DMS153 (cell line): ENCODE measurements at regions not wholly inside any gene's neighbourhood (a gene's known extent, or its start where the extent isn't known, plus 50 kb on each side); places are given as distances from the start of the nearest gene placed in this dataset.
"Not testable (repeated sequence)": the region's sequence is repeated elsewhere in the genome, so short reads cannot be mapped to it uniquely, and the experiment has no call there.

ENCODE experiments used
- DNase-seq: peaks from one replicate; lab custom pipeline; 2025; lab: John Stamatoyannopoulos, UW

DNA sequence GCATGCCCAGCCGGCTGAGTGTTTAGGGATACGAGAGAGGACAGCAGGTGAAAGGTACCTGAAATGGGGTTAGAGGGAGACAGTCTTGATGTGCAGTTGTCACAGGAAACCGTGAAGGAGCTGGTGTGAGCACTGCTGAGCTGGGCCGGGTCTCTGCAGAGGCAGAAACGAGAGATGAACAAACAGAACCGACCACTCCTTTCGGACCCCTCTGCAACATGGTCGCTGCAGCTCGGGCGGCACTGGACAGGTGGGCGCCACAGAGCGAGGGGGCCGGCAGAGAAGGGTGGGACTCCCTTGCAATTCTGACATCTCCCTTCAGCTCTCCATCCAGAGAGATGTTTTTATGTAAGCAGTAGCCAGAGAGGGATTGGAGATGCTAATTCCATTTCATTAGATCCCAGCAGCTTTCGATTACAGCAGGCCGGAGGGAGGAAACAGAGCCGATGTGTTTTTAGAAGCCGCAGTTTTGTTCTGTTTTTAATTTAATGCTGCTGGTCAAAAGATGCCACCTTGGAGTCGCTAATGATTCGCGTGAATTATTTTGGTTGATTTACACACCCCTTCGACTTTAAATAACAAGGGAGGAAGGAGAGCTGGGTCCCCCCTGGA lies 86.3 kb upstream of the RPL38 start:
- DNase-seq = no peak

DNA sequence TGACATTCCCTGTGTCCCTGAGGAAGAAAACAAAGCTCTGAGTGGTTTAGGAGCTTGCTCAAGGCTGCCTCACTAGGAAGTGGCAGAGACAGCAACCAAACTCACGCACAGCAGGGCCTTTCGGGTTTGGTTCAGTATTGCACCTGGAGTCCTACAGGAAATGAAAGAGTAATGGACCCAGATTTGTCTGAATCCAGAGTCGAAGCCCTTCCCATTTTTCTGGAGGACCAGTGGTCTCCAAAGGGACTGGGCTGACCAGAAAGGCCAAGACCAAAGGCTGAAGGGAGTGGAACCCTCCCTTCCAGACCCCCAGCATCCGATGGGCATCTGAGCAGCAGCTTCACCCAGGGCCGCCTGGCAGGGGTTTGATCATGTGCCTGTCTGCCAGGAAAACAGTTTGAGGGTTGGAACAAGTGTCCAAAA lies 85.5 kb upstream of the RPL38 start:
- no peak for DNase-seq

DNA sequence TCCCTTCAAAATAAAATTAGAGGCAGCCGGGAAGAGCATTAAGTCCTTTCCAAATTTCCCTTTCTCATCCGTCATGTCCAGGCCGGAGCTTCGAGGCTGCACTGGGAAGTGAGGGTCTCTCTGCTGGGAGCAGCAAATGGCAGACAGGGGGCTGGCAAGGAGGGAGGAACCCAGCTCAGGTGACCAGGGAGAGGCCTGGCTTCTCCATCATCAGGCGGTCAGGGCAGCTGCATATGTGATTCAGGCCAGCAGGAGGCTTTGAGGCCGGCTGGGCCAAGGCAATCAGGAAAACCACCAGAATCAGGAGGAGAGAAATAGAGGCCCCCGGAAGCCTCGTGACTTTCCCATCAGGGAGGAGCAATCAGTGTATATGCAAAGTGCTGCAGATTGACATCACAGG lies 85.0 kb upstream of the RPL38 start:
- DNase-seq = no peak

DNA sequence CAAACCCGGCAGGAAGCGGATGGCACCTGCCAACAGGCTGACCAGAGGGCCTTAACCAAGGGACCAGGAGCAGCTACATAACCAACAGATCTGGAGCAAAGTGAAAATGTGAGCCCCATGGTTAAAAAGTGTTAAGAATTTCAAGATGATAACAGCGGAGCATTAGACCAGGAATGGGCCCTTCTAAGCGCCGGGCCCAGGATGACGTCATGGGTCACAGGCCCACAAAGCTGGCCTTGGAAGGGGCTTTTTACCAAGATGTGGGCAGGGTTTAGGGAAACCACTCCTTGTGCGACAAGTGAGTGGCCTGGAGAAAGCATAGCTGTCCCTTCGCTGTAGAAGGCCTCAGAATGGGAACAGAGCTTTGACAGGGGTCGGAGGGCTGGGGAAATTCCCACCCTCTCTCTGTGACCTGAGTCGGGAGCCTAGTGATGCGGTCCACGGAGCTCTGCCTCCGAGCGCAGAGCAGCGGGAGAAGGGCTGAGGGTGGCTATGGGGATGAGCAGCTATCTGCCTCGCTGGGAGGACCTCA lies 84.4 kb upstream of the RPL38 start:
- no peak for DNase-seq

DNA sequence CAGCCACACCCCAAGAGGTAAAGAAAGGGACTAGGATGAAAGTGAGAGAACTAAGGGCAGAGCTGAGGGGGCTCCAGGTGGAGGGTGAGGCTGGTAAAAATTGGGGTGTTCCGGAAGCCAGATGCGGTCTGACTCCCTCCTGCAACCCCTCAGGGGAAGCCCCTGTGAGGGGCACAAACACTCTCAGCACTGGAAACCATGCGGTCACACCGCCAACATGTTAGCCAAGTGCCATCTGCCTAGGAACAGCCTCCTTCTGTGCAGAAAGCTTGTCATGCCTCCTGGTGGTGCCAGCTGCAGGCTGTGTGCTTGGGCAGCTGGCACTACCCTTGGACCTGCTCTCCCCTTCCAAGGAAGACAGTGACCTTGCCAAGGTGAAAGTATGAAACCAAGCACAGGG lies 83.5 kb upstream of the RPL38 start:
- DNase-seq = no peak

DNA sequence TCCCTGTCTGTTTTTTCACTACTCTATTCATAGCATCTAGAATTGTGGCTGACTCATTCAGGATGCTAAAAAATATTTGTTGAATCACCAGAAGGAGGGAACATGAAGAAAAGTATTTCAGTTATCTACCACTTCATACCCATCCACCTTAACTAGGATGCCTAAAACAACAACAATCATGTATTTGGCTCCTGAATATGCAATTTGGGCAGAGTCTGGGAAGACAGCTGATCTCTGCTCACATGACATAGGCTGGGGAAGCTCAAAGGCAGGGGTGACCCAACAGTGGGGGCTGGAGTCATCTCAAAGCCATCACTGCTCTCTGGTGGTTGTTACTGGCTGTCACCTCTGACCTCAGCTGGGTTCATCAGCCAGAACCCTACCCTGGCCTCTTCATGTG lies 80.1 kb upstream of the RPL38 start:
- no peak for DNase-seq

DNA sequence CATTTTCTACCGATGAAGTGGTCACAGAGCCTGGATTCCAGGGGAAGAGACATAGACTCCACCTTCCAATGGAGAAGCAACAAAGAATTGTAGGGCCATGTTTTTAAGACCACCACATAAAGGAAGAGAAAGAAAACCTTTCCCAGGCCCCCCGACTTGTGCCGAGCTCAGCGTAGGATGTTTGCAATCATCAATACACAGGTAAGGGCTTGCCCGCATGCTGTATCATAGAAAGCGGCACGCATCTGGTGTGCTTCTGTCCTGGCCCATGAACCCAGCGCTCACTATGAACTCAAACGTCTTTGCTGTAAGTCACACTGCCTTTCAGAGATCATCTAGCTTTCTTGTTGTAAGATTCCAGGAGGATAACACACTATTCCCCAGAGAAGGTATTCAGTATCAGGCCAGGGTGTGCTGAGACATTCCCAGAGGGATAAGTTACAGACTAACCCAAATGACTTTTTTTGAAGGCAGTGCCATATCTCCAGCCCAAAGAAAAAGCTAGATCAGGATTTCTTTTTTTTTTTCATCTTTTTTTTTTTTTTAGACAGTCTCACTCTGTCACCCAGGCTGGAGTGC lies 79.5 kb upstream of the RPL38 start:
- no peak for DNase-seq

DNA sequence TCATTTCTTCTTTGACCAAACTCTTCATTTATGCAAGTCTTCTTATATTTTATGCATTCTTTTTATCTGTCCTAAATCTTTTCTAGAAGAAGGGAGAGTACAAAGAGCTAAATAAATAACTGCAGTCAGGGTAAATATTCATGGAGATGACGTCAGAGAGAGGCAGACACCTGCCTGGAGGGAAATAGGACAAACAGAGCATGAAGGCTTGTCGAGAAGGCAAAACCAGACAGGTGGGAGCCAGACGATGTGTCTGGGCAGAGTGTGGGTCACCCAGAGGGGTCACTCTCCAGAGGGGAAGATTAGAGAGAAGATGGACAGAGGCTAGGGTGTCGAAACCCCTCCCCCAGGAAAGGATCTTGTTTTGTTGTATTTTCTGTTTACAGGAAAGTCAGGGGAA lies 78.3 kb upstream of the RPL38 start:
- peak; percentile 47 for DNase-seq

DNA sequence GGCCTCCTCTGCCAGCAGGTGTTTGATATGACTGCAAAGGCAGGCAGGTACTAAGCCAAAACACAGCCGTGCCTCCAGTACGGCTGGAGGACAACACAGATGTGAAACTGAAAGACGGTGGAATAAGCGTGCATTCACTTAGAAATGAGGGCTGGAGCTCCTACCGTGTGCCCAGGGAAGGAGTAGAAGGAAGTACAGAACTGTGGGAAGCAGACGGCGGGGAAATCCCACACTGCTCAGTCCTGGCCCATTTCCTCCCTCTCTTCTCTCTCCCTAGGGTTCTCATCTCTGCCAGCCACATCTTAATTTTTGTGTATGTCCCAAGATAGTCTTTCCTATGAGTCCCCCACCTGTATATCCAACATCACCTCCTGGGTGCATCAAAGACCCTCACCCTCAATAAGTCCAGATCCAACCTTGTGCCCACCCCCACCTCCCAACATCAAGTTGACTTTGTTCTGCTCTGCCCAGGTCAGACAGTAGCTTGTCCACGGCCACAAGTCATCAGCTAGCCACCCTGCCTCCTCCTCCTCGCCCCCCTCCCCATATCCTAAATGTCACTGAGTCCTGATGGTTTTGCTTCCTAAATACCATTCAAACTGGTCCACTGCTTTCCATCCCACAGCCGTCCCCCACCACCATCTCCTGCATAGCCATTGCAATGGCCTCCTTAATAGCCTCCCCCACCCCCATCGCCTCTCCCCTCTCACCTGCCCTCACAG lies 77.1 kb upstream of the RPL38 start:
- no peak for DNase-seq

DNA sequence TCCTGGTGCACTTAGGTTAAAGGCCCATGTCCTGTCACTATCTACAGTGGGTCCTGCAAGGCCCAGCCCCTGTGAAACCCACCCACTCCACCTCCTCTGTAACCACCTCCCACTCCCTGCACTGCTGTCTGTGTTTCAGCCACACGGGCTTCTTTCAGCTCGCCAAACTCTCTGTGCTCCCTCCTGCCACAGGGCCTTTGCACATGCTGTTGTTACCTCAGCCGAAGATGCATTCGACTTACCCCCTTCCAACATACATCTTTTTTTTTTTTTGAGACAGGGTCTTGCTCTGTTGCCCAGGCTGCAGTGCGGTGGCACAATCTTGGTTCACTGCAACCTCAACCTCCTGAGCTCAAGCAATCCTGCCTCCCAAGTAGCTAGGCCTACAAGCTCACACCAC lies 76.5 kb upstream of the RPL38 start:
- DNase-seq = no peak

DNA sequence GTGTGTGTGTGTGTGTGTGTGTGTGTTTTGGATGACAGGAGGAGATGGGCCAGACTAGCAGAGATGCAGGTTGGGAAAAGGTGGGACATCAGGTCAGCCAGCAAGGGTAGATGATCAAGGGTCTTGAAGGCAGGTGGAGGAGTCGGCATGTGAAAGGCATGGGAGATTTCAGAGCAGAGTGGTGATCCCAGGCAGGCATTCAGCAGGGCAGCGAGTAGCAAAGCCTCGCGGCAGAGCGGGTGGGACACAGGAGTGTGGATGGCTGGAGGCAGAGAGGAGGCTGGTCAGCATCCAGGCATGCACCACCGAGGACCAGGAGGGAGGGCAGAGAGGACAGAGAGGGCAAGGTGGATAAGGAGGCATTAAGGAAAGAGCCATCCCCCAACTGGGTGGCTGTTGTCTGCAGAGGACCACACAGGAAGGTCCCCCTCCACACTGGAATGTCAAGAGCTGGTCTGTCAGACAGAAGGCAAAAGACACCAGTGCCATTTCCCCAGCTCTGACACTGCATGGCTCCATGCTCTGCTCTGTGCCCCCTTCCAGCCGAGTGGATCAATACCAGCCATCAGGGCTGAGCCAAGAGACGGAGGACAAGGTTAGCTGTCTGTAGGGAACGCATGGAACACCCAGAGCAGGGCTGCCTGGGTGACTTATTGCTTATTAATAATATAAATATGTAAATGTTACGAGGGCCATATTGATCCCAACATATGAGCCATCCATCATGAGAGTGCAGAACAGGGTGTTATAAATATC lies 74.8 kb upstream of the RPL38 start:
- no peak for DNase-seq

DNA sequence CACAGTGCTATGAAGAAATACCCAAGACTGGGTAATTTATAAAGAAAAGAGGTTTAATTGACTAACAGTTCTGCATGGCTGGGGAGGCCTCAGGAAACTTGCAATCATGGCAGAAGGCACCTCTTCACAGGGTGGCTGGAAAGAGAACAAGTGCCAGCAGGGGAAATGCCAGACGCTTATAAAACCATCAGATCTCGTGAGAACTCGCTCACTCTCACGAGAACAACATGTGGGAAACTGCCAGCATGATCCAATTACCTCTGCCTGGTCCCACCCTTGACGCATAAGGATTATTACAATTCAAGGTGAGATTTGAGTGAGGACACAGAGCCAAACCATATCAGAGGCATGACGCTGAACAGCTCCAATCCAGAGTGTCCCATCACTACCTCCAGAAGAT lies 73.7 kb upstream of the RPL38 start:
- not testable (repeated sequence) for DNase-seq

DNA sequence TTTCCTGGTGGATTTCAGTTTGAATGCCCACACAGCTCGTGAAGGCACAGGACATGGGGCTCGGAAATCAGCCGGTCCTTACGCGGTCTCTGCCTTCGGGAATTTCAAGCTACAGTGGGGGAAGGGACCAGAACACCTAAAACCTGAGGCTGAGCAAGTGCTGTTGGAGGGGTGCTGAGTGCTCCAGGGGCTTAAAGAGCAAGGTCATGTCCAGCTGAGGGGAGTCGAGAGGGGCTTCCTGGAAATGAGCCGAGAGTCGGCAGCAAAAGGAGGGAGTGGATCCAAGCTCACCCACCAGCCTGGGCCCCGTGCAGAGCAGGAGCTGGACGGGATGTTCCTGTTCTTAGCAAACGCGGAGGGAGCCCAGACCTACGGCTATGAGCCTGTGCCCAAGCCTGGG lies 73.2 kb upstream of the RPL38 start:
- DNase-seq = no peak

DNA sequence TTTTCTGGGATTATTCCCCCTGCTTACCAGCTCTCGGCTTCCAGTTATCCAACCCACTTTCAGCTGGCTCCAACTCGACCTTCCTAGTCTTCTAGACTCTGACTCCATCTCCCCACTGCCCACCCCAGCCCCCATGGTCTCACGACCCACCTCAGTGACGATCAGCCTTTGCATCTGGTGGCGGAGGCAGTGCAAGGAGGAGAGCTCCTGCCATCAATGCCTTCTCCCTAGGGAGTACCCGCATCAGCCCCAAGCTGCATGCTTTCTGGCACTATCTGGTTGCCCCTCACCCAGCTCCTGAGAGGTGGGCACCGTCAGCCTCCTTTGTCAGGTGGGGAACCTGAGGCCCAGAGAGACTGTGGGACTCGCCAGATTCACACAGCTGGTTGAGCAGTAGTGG lies 72.6 kb upstream of the RPL38 start:
- no peak for DNase-seq

DNA sequence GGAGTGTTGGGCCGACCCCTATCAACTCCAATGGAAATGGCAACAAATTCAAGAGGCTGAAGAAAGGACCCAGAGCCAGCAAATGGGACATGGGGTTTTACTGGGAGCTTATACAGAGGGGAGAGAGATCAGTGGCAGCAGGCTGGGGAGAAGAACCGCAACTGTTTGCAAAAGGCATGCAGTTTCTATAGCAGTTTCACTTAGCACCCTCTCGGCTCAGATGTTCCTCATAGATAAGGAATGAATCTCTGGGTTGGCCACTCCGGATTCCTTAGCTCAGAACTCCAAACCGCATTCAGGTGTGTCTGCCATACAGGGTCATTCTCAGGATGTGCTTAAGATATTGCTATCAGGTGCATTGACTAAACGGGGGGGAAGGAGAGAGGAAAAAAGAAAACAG lies 71.1 kb upstream of the RPL38 start:
- no peak for DNase-seq

DNA sequence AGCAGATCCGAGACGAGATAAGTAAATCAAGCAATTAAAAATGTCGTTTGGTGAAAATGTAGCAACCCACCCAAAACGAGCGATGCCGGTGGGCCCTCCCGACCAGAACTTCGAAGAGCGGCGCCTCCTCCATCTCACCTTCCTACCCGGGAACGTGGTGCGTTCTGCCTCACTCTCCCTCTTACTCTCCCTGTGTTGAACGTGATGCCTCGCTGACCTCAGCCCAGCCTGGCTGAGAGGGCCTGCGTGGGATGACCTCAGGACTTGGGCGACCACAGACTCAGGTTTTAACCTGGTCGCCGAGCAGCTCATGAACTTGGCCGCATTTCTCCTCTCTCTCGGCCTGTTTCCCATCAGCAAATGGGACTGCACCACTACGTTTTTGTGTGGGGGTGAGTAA lies 69.7 kb upstream of the RPL38 start:
- DNase-seq = no peak

DNA sequence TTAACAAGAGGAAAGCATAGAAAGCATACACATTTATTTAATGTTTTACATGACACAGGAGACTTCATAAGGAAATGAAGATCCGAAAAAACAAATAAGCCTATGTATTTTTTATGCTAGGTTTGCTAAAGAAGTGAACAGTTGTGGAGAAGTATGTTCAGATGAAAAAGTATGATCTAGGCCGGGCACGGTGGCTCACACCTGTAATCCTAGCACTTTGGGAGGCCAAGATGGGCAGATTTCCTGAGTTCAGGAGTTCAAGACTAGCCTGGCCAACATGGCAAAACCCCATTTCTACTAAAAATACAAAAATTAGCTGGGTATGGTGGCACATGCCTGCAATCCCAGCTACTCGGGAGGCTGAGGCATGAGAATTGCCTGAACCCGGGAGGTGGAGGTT lies 69.2 kb upstream of the RPL38 start:
- not testable (repeated sequence) for DNase-seq

DNA sequence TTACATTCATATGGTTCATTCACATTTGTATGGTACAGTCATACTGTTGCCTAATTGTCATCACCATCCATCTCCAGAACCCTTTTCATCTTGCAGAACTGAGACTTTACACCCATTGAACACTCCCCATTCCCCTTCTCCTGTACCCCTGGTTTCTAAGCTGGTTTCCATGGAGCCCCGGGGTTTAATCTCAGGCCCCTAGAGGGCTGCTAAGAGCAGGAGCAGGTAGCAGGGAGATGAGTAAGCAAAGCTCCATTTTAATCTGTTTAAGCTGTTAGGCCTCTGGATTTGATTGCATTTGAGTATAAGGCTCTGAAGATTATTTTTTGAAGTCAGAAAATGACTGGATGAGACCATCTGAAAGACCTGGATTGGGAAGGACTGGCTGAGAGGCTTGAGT lies 68.5 kb upstream of the RPL38 start:
- no peak for DNase-seq

DNA sequence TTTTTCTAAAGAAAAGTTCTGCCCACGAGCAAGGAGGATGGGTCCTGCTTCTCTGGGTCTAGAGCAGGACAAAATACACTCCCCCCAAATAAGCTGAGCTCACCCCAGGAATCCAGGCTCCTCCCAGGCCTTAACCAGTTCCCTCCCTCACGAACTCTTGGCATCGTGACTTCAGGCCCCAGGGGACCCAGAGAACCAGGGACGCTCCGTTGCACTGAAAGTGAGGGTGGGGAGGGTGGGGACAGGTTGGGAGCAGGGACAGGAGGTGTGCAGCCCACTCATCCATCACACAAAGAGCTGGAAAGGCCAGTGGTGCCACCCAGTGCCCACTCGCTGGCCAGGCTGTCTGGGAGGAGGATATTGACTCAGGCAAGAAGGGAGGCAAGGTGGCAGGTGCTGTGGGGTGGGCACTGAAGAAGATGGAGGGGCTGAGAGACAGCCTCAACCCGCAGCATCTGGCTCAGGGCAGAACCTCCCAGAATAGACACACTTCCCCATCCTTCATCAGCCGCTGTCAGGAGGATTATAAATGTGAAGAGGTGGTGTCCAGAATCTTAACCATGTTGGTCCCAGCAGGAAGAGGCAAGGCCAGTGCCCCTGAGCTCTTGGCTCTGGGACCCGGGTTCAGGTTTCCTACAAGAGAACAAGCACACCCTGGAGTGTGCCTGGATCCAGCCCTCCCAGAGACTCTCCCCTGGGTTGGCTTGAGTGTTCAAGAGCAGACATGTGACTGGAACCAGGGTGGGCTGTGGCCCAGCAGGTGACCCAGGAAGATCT lies 67.9 kb upstream of the RPL38 start:
- DNase-seq = no peak

DNA sequence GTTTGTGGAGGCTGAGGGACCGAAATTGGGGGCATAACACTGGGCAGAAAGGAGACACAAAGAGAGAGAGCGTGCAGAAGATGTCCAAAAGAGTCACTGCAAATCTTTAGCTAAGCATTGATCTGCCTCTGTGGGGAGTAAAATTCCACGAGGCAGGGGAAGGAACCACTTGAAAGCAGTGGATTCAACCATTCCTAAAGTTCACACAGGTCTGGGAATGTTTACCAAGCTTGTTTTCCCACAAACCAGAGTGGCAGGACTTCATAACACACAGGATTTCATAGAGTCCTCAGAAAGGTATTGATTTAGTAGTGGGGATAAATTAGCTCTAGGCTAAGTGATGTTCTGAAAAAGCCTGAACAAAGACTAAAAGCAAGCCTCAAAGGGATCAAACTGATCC lies 66.1 kb upstream of the RPL38 start:
- no peak for DNase-seq

DNA sequence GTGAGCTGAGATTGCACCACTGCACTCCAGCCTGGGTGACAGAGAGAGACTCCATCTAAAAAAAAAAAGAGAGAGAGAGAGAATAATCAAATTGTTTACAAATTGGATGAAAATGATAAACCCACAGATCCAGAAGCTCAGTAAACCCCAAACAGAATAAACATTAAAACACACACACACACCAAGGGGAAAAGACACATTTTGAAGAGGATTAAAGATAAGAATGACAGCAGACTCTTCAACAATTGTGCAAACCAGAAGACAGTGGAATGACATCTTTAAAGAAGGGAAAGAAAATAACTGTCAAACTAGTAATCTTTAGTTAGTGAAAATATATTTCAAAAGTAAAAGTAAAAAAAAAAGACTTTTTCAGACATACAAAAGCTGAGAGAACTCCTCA lies 64.4 kb upstream of the RPL38 start:
- no peak for DNase-seq

DNA sequence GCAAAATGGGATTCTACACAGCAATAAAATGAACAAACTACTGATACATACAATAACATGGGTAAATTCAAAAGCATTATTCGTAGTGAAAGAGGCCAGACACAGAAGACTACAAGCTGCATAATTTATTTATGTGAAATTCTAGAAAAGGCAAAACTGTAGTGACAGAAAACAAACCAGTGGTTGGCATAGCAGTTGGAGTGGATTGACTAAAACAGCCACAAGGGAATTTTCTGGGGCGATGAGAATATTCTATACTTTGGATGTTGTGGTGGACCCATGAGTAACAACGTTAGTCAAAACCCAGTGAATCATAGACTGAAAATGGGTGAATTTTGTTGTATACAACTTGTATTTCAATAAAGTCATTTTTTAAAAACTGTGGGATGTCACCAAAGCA lies 63.2 kb upstream of the RPL38 start:
- no peak for DNase-seq
